ENCODE measurements at regions not wholly inside any gene's neighbourhood (a gene's known extent, or its start where the extent isn't known, plus 50 kb on each side); places are given as distances from the start of the nearest gene placed in this dataset.

GRCh38 chr9:88766778-88767503 lies 224.3 kb upstream of the S1PR3 start:
- TF ChIP-seq CTCF (IDR thresholded peaks at IDR 0.05) (no peak), POLR2AphosphoS5 (IDR thresholded peaks at IDR 0.05; ENCODE audit: low read depth, low read length) (no peak)
